ENCODE measurements at regions not wholly inside any gene's neighbourhood (a gene's known extent, or its start where the extent isn't known, plus 50 kb on each side); places are given as distances from the start of the nearest gene placed in this dataset.

DNA sequence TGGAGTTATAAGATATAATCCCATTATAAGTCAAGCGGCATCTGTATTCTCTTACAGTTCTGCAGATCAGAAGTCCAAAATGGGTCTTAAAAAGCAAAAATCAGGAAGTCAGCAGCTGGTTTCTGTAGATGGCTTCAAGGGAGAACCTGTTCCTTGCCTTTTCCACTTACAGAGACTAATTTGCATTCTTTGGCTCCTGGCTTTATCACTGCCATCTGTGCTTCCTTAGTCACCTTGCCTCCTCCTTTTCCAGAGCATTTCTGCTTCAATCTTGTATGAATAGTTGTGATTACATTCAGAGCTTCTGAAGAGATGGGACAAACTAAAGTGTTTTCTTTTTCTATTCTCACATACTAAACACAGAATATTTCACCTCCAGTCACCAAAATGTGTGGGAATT lies 647.3 kb upstream of the GRAMD2B start:
- TF ChIP-seq, protein P1, sequence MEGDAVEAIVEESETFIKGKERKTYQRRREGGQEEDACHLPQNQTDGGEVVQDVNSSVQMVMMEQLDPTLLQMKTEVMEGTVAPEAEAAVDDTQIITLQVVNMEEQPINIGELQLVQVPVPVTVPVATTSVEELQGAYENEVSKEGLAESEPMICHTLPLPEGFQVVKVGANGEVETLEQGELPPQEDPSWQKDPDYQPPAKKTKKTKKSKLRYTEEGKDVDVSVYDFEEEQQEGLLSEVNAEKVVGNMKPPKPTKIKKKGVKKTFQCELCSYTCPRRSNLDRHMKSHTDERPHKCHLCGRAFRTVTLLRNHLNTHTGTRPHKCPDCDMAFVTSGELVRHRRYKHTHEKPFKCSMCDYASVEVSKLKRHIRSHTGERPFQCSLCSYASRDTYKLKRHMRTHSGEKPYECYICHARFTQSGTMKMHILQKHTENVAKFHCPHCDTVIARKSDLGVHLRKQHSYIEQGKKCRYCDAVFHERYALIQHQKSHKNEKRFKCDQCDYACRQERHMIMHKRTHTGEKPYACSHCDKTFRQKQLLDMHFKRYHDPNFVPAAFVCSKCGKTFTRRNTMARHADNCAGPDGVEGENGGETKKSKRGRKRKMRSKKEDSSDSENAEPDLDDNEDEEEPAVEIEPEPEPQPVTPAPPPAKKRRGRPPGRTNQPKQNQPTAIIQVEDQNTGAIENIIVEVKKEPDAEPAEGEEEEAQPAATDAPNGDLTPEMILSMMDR (IDR thresholded peaks at IDR 0.05), result no peak
- TF ChIP-seq POLR2AphosphoS5 (IDR thresholded peaks at IDR 0.05; ENCODE audit: low read depth, low read length), result no peak
